MM.1S (cell line): ENCODE measurements at regions not wholly inside any gene's neighbourhood (a gene's known extent, or its start where the extent isn't known, plus 50 kb on each side); places are given as distances from the start of the nearest gene placed in this dataset.

Experiments used
- EZH2phosphoT487 ChIP-seq: fragments of 300-600 bp; sonication (generic); IDR thresholded peaks from 2 replicates; pipeline ENCODE4 v1.6.1; 2018; ENCODE audit warnings: antibody characterized with exemption, low read length
- TF ChIP-seq, protein P1 (sequence below): fragments of 300-600 bp; sonication (generic); IDR thresholded peaks from 2 replicates; pipeline ENCODE4 v1.5.1; 2016; ENCODE audit warnings: antibody characterized with exemption, low read length, mixed read lengths

DNA sequence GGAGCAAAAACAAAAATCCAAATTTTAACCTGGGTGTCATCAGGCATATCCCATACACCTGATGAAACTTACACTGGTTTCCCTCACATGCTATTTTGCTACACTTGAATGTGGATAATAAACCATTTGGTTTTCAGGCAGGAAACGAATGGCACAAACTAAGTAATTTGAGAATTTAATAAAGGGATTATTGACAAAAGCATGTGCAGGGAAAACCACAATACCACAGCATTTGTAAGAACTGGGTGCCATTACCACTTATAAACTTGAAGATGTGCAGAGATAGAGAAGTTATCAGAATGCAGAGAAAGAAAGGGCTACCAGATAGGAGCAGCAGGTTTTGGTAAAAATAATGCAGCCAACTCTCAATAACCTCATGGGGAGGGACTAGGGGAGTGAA, 151.2 kb downstream of the RFX6 start:
- TF ChIP-seq, protein P1, sequence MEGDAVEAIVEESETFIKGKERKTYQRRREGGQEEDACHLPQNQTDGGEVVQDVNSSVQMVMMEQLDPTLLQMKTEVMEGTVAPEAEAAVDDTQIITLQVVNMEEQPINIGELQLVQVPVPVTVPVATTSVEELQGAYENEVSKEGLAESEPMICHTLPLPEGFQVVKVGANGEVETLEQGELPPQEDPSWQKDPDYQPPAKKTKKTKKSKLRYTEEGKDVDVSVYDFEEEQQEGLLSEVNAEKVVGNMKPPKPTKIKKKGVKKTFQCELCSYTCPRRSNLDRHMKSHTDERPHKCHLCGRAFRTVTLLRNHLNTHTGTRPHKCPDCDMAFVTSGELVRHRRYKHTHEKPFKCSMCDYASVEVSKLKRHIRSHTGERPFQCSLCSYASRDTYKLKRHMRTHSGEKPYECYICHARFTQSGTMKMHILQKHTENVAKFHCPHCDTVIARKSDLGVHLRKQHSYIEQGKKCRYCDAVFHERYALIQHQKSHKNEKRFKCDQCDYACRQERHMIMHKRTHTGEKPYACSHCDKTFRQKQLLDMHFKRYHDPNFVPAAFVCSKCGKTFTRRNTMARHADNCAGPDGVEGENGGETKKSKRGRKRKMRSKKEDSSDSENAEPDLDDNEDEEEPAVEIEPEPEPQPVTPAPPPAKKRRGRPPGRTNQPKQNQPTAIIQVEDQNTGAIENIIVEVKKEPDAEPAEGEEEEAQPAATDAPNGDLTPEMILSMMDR, result no peak
- no peak for TF ChIP-seq EZH2phosphoT487
